Smooth muscle cell (in vitro differentiated cells): ENCODE measurements at regions not wholly inside any gene's neighbourhood (a gene's known extent, or its start where the extent isn't known, plus 50 kb on each side); places are given as distances from the start of the nearest gene placed in this dataset.

Experiments used
- DNase-seq: peaks from one replicate; lab custom pipeline; 2025; ENCODE audit not compliant: unreplicated experiment; lab: John Stamatoyannopoulos, UW
- H2AFZ ChIP-seq: fragments of 200-600 bp; sonication (generic); 2 replicates; pipeline ENCODE4 v1.6.0; 2016; ENCODE audit warnings: antibody characterized with exemption, low read depth, mild to moderate bottlenecking
- H3F3A ChIP-seq: fragments of 200-600 bp; sonication (generic); 2 replicates; pipeline ENCODE4 v1.6.0; 2017; ENCODE audit warnings: antibody characterized with exemption, low read depth
- H3K27ac ChIP-seq: fragments of 200-600 bp; sonication (generic); 2 replicates; pipeline ENCODE4 v1.5.1; 2016; ENCODE audit warnings: low read depth, mild to moderate bottlenecking
- H3K27me3 ChIP-seq: fragments of 200-600 bp; sonication (generic); 2 replicates; pipeline ENCODE4 v1.6.1; 2016; ENCODE audit warnings: low read depth, mild to moderate bottlenecking
- H3K36me3 ChIP-seq: fragments of 200-600 bp; sonication (generic); 2 replicates; pipeline ENCODE4 v1.5.1; 2016; ENCODE audit warnings: low read depth
- H3K4me1 ChIP-seq: fragments of 200-600 bp; sonication (generic); 2 replicates; pipeline ENCODE4 v1.5.1; 2016; ENCODE audit warnings: low read depth
- H3K4me2 ChIP-seq: fragments of 200-600 bp; sonication (generic); 2 replicates; pipeline ENCODE4 v1.6.0; 2016; ENCODE audit warnings: mild to moderate bottlenecking
- H3K4me3 ChIP-seq: fragments of 200-600 bp; sonication (generic); 2 replicates; pipeline ENCODE4 v1.5.1; 2016; ENCODE audit warnings: mild to moderate bottlenecking
- H3K79me2 ChIP-seq: fragments of 200-600 bp; sonication (generic); 2 replicates; pipeline ENCODE4 v1.6.0; 2016; ENCODE audit warnings: low read depth, mild to moderate bottlenecking
- H3K9ac ChIP-seq: fragments of 200-600 bp; sonication (generic); 2 replicates; pipeline ENCODE4 v1.6.0; 2016; ENCODE audit warnings: low read depth
- H3K9me3 ChIP-seq: fragments of 200-600 bp; sonication (generic); replicated peaks from 2 replicates; pipeline ENCODE4 v1.5.1; 2016; ENCODE audit warnings: low read depth
- H4K20me1 ChIP-seq: fragments of 200-600 bp; sonication (generic); 2 replicates; pipeline ENCODE4 v1.6.0; 2016; ENCODE audit warnings: low read depth
- CTCF ChIP-seq: fragments of 200-600 bp; sonication (generic); IDR thresholded peaks from 2 replicates; pipeline ENCODE4 v1.5.1; 2017; ENCODE audit warnings: borderline replicate concordance, mild to moderate bottlenecking, antibody characterized with exemption; ENCODE audit not compliant: insufficient read depth, poor library complexity, severe bottlenecking
- WGBS: methylation state at CpG from one replicate; pipeline ENCODE4 v1.1.7; 2016; ENCODE audit warnings: low lambda C conversion rate; 5-methylcytosine and 5-hydroxymethylcytosine counted together

DNA sequence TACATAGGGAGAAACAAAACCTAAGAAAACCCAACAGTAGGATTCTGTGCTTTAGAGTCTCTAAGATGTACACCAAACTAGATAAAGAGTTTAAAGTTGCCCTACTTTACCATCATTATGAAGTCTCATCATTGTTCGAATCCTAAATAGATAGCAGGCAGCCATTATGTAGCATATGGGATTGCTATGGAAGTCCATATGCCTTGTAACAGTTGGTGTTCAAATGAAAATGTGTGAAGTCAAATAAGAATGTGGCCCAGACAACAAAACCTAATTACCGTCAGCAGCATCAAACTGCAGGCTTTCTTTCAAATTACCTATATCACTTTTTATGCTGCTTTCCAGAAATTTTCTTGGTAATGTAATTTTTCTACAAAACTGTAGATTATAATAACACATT lies 1380.1 kb downstream of the GRIK2 start:
- TF ChIP-seq CTCF: no peak
- no peaks in the 10 kb centered on the region for H3K36me3 ChIP-seq
- H3K4me3 ChIP-seq: no peak overlapping the region
- WGBS: 100% methylated on average over 2 of the region's 2 CpGs
- H3K27me3 ChIP-seq: no peaks in the 10 kb centered on the region
- no peak overlapping the region for H3K9ac ChIP-seq
- H3K27ac ChIP-seq: no peak overlapping the region
- no peak for DNase-seq
- H4K20me1 ChIP-seq: no peaks in the 10 kb centered on the region
- no peak overlapping the region for H2AFZ ChIP-seq
- H3K9me3 ChIP-seq: no peaks in the 10 kb centered on the region
- no peaks in the 10 kb centered on the region for H3K4me1 ChIP-seq
- H3K4me2 ChIP-seq: no peak overlapping the region
- no peaks in the 10 kb centered on the region for H3F3A ChIP-seq
- H3K79me2 ChIP-seq: no peaks in the 10 kb centered on the region

GRCh38 chr6:102766963-102767362 lies 1373.5 kb downstream of the GRIK2 start:
- no peaks in the 10 kb centered on the region for H3K4me1 ChIP-seq
- H3K27me3 ChIP-seq: no peaks in the 10 kb centered on the region
- no peak overlapping the region for H3K9ac ChIP-seq
- no peak for DNase-seq
- H3K9me3 ChIP-seq: no peaks in the 10 kb centered on the region
- 92% methylated on average over 2 of the region's 2 CpGs for WGBS
- no peak overlapping the region for H3K27ac ChIP-seq
- H3K4me3 ChIP-seq: no peak overlapping the region
- no peaks in the 10 kb centered on the region for H3F3A ChIP-seq
- no peaks in the 10 kb centered on the region for H3K79me2 ChIP-seq
- TF ChIP-seq CTCF: no peak
- H4K20me1 ChIP-seq: no peaks in the 10 kb centered on the region
- H3K4me2 ChIP-seq: no peak overlapping the region
- no peaks in the 10 kb centered on the region for H3K36me3 ChIP-seq
- no peak overlapping the region for H2AFZ ChIP-seq

- Histone ChIP-seq H3K4me3 (no peak overlapping the region), H3K9me3 (no peaks in the 10 kb centered on the region), H3F3A (no peaks in the 10 kb centered on the region), H2AFZ (no peak overlapping the region), H3K27me3 (no peaks in the 10 kb centered on the region), H3K79me2 (no peaks in the 10 kb centered on the region), H3K4me2 (no peak overlapping the region), H4K20me1 (no peaks in the 10 kb centered on the region), H3K9ac (no peak overlapping the region), H3K4me1 (no peaks in the 10 kb centered on the region), H3K36me3 (no peaks in the 10 kb centered on the region), H3K27ac (no peak overlapping the region)
- no peak for DNase-seq
- WGBS: 64% methylated on average over 10 of the region's 10 CpGs
- no peak for TF ChIP-seq CTCF
Measured at GRCh38 chr6:102764317-102764716, 1370.8 kb downstream of the GRIK2 start.

- 69% methylated on average over 2 of the region's 2 CpGs for WGBS
Measured at GRCh38 chr6:102763891-102764290, 1370.4 kb downstream of the GRIK2 start.

More at GRCh38 chr6:102763891-102764290, 1370.4 kb downstream of the GRIK2 start:
- Histone ChIP-seq H3K27ac (no peak overlapping the region), H3K4me3 (no peak overlapping the region), H3K36me3 (no peaks in the 10 kb centered on the region), H3K4me2 (no peak overlapping the region), H3K9me3 (no peaks in the 10 kb centered on the region), H4K20me1 (no peaks in the 10 kb centered on the region), H3F3A (no peaks in the 10 kb centered on the region), H3K79me2 (no peaks in the 10 kb centered on the region), H3K27me3 (no peaks in the 10 kb centered on the region), H3K9ac (no peak overlapping the region), H2AFZ (no peak overlapping the region), H3K4me1 (no peaks in the 10 kb centered on the region)
- DNase-seq: no peak
- no peak for TF ChIP-seq CTCF
